Activated T-cell treated with anti-CD3 and anti-CD28 coated beads, Interleukin-2, amount 50 U/mL, for 72 hours (primary cell): ENCODE measurements at regions not wholly inside any gene's neighbourhood (a gene's known extent, or its start where the extent isn't known, plus 50 kb on each side); places are given as distances from the start of the nearest gene placed in this dataset.
A peak's percentile ranks its signal among the peaks of the same experiment; 100 is the strongest.
"Not testable (repeated sequence)": the region's sequence is repeated elsewhere in the genome, so short reads cannot be mapped to it uniquely, and the experiment has no call there.

Source experiments
- ATAC-seq, 2 donors: fragments of 150-1000 bp; cut with Tn5 transposase; replicated peaks in 1 of 2; 2 replicates each; pipeline ENCODE4 v1.10.0; 2021; ENCODE audit warnings: moderate library complexity in 2 of 2, mild to moderate bottlenecking in 1 of 2
- DNase-seq, 2 donors: peaks; one replicate each; pipeline ENCODE4 v3.0.0; 2021 to 2022; ENCODE audit warnings: mixed read lengths in 1 of 2
- H3K27ac Mint-ChIP-seq: one replicate; pipeline ENCODE4 v1.8.0; 2022; ENCODE audit warnings: mild to moderate bottlenecking, moderate library complexity, mixed read lengths
- H3K27me3 Mint-ChIP-seq: one replicate; pipeline ENCODE4 v1.8.0; 2022; ENCODE audit warnings: low read depth, mixed read lengths
- H3K36me3 Mint-ChIP-seq, 2 donors: one replicate each; pipeline ENCODE4 v1.8.0; 2022; ENCODE audit warnings: mixed read lengths in 2 of 2, mild to moderate bottlenecking in 1 of 2; ENCODE audit not compliant: insufficient read depth in 2 of 2
- H3K4me1 Mint-ChIP-seq: one replicate; pipeline ENCODE4 v1.8.0; 2022; ENCODE audit warnings: low read depth, mixed read lengths
- H3K4me3 Mint-ChIP-seq, 2 donors: one replicate each; pipeline ENCODE4 v1.8.0; 2022; ENCODE audit warnings: mild to moderate bottlenecking in 2 of 2, mixed read lengths in 2 of 2, moderate library complexity in 2 of 2
- H3K9me3 Mint-ChIP-seq, 2 donors: one replicate each; pipeline ENCODE4 v1.8.0; 2022; ENCODE audit warnings: mixed read lengths in 2 of 2

GRCh38 chr6:121780325-121781321 is 345.2 kb downstream of the GJA1 start:
- DNase-seq (peak in 1 of 2 donors; percentile 12), ATAC-seq (peak; percentile 78 to 93)
- no peaks in the 10 kb centered on the region for H3K36me3 Mint-ChIP-seq
- no peaks in the 10 kb centered on the region for H3K27me3 Mint-ChIP-seq
- H3K4me1 Mint-ChIP-seq = no peaks in the 10 kb centered on the region
- no peak overlapping the region for H3K27ac Mint-ChIP-seq
- peaks cover 0 to 2% of the 10 kb centered on the region in 2 donors for H3K9me3 Mint-ChIP-seq
- H3K4me3 Mint-ChIP-seq = no peak overlapping the region

DNA sequence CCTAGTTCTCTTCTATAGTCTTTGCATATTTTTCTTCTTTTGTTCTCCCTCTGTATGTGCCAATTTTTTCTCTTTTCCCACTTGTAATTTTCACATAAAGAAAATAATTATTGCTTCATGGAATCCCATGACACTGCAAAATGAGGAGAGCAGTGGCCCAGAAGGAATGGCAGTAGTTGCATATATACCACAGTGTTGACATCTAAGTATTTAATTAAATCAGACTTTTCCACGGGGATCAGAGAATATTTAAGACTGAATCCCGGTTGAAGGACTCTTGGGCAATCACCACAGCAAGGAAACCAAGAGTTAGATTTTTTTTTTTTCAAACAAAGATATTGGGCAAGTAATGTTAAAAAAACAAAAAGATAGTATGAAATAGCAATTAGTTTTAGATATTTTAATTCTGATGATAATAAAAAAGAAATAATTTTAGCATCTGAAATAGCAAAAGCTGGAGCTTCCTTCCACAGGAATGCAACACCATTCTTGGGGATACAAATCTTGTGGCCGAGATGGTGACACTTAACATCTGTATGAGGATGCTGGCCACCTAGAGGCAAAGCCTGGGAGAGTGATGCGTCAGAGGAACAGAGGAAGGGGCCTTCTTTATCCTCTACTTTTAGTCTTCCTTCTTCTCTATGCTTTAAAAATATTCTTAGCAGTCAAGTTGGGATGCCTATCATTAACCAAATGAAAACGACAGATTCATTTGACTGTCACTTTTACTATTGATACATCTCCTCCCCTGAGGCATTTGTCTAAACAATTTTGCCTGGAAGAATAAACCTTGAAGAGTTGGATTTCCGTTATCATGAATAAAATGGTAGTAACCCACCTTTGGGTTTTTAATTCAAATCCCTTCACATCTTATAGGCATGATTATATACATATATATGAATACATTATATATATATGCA is 356.2 kb downstream of the GJA1 start:
- Mint-ChIP-seq H3K4me3 (no peak overlapping the region), H3K36me3 (no peaks in the 10 kb centered on the region), H3K9me3 (no peaks in the 10 kb centered on the region), H3K27ac (no peak overlapping the region), H3K4me1 (no peaks in the 10 kb centered on the region), H3K27me3 (no peaks in the 10 kb centered on the region)
- DNase-seq (no peak), ATAC-seq (no peak)

- Mint-ChIP-seq H3K27ac (no peak overlapping the region), H3K4me3 (no peak overlapping the region), H3K4me1 (no peaks in the 10 kb centered on the region), H3K9me3 (peaks cover 3 to 4% of the 10 kb centered on the region in 2 donors), H3K27me3 (no peaks in the 10 kb centered on the region), H3K36me3 (peaks cover 0 to 3% of the 10 kb centered on the region in 2 donors)
- DNase-seq (peak in 1 of 2 donors; percentile 1), ATAC-seq (peak in 1 of 2 donors; percentile 54)
These were observed 359.2 kb downstream of the GJA1 start for GRCh38 chr6:121794630-121795029.

- peaks cover 8 to 11% of the 10 kb centered on the region in 2 donors for H3K36me3 Mint-ChIP-seq
- H3K4me3 Mint-ChIP-seq, H3K27me3 Mint-ChIP-seq, ATAC-seq, H3K4me1 Mint-ChIP-seq, H3K27ac Mint-ChIP-seq, DNase-seq: not testable (repeated sequence)
- peaks cover 6 to 13% of the 10 kb centered on the region in 2 donors for H3K9me3 Mint-ChIP-seq
These were observed 362.2 kb downstream of the GJA1 start for GRCh38 chr6:121797598-121797997.

DNA sequence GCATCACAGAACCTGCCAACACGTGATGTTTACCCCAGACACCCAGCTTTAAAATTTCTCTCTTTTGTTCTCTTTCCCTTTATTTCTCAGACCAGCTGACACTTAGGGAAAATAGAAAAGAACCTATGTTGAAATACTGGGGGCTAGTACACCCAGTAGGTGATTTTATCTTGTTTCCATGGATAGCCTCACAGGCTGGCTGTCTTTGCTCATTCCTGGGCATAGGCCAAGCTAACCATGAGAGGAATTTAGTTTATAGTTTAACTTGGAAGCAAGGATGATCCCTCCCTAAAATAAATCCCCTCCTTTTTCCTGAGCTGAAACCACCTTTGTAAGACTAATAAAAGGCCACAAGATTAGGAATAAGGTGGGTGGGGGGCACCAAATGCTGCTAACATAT is 362.7 kb downstream of the GJA1 start:
- not testable (repeated sequence) for DNase-seq

GRCh38 chr6:121799574-121799973 is 364.1 kb downstream of the GJA1 start:
- H3K27ac Mint-ChIP-seq = no peak overlapping the region
- H3K4me3 Mint-ChIP-seq = no peak overlapping the region
- H3K36me3 Mint-ChIP-seq = peaks cover 8 to 11% of the 10 kb centered on the region in 2 donors
- peaks cover 9 to 16% of the 10 kb centered on the region in 2 donors for H3K9me3 Mint-ChIP-seq
- DNase-seq (no peak), ATAC-seq (no peak)
- H3K27me3 Mint-ChIP-seq = no peaks in the 10 kb centered on the region
- H3K4me1 Mint-ChIP-seq = no peaks in the 10 kb centered on the region

More for the DNA sequence above, 362.7 kb downstream of the GJA1 start:
- ATAC-seq, H3K27me3 Mint-ChIP-seq, H3K27ac Mint-ChIP-seq, H3K4me1 Mint-ChIP-seq, H3K4me3 Mint-ChIP-seq: not testable (repeated sequence)
- Mint-ChIP-seq H3K36me3 (peaks cover 8 to 11% of the 10 kb centered on the region in 2 donors), H3K9me3 (peaks cover 6 to 13% of the 10 kb centered on the region in 2 donors)

DNA sequence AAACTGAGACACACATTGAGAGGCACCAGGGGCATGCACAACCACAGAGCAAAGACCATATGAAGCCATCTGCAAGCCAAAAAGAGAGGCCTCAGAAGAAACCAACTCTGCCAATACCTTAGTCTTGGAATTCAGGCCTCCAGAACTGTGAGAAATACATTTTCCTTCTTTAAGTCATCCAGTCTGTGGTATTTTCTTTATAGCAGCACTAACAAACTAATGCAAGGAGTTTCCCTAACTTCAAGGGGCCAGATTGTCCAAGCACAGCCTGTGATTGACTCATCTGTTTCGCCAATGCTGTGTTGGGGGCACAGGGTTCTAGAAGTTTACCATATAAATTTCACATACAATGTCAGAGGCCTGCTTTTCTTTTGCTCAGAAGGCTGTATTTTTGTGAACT is 364.6 kb downstream of the GJA1 start:
- Mint-ChIP-seq H3K27me3 (no peaks in the 10 kb centered on the region), H3K4me3 (no peak overlapping the region), H3K4me1 (no peaks in the 10 kb centered on the region), H3K27ac (no peak overlapping the region), H3K9me3 (peaks cover 9 to 16% of the 10 kb centered on the region in 2 donors), H3K36me3 (peaks cover 8 to 11% of the 10 kb centered on the region in 2 donors)
- ATAC-seq (no peak), DNase-seq (no peak)

DNA sequence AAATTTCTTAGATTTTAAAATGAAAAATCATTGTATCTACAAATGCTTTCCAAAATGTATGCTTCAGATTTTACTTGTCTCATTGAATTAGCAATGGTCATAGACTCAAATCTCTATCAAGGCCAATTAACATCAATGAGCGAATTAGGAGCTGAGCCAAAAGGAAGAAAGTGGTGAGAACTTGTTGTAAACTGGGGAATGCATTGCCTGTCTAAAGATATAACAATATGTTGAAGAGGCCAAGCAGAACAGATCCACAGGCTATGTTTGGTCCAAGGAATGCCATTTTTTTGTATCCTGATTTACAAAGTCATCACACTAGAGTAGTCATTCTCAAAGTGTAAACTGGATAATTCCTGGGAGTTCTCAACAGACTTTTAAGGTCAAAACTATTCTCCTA is 370.7 kb downstream of the GJA1 start:
- no peak overlapping the region for H3K27ac Mint-ChIP-seq
- H3K9me3 Mint-ChIP-seq = peaks cover 6 to 7% of the 10 kb centered on the region in 2 donors
- ATAC-seq (no peak), DNase-seq (no peak)
- no peak overlapping the region for H3K4me3 Mint-ChIP-seq
- H3K4me1 Mint-ChIP-seq = no peaks in the 10 kb centered on the region
- no peaks in the 10 kb centered on the region for H3K27me3 Mint-ChIP-seq
- peaks cover 3 to 6% of the 10 kb centered on the region in 2 donors for H3K36me3 Mint-ChIP-seq

DNA sequence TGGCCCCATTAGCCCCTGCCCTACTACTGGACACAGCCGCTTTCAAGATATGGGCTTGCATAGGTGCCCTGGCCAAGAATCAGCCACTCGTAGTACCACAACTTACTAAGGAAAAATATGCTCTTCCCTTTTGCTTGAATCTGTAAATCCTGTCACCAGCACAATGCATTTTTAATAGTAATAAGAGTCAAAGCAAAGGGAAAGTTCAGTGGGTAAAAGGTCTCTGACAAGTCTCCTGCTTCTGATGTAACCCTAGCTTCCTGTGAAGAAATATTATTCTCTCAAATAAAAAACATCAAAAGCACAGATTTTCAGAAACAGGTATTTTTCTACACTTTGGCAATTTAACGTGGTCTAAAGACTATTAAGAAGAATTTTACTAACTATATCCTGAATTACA is 373.8 kb downstream of the GJA1 start:
- peaks cover 0 to 1% of the 10 kb centered on the region in 2 donors for H3K9me3 Mint-ChIP-seq
- H3K4me1 Mint-ChIP-seq = no peaks in the 10 kb centered on the region
- DNase-seq (no peak), ATAC-seq (no peak)
- no peaks in the 10 kb centered on the region for H3K36me3 Mint-ChIP-seq
- H3K27ac Mint-ChIP-seq = no peak overlapping the region
- no peaks in the 10 kb centered on the region for H3K27me3 Mint-ChIP-seq
- no peak overlapping the region for H3K4me3 Mint-ChIP-seq

DNA sequence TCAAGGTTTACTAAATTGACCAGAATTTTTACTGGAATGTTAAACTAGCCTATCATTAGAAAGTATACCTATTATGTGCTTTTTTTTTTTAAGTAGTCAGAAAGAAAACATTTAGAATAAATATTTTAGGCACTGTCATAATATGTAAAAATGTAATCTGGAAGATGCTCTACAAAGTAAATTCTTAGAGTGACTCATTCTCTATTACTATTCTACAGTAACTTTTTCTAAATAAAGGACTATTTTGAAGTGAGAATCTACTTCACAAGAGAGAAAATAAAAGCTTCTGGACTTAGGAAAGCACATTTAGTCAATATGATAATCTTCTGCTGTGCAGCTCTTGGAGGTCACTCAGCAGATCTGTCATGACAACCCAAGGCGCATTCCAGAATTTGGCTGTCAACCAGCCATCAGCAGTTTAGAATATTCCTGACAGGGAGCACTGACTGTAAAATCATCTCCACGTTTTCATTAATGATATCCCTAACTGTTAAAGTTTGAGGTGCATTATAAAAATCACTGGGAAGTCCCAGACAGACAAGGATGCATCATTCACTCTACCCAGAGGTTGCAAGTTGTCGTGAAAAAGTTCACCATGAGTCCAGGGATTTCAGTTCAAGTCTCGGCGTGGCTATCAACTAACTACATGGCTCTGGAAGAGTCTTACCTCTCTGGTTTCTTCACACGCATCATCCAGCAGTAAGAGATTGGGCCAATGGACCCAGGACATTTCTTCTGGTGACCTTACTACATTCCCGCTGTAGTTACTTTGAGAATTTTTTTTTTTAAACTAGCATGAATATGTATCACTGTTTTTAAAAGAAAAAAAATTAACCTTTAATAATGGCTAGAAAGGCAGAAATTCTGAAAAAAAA is 374.9 kb downstream of the GJA1 start:
- Mint-ChIP-seq H3K27me3 (no peaks in the 10 kb centered on the region), H3K27ac (no peak overlapping the region), H3K9me3 (peaks cover 0 to 1% of the 10 kb centered on the region in 2 donors), H3K4me3 (no peak overlapping the region), H3K36me3 (no peaks in the 10 kb centered on the region), H3K4me1 (no peaks in the 10 kb centered on the region)
- DNase-seq = no peak
- no peak for ATAC-seq

DNA sequence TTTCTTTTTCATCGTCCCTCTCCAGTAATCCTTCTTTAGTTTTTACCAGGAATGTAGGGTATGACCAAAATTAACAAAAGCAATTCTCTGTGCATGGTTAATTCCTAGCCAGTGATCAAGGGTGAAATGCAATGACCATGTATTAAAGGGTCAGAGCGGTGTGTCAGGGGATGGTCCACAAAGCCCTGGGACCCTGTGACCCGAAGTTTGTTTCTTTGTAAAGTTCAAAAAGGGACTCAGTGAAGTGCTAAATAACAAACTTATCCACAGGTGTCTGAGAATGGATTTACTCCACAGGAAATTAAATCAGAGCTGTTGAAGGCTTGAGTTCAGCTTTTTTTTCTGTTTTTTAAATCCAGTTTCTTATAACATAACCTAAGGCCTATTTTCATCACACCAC is 375.7 kb downstream of the GJA1 start:
- no peak overlapping the region for H3K27ac Mint-ChIP-seq
- no peaks in the 10 kb centered on the region for H3K36me3 Mint-ChIP-seq
- no peaks in the 10 kb centered on the region for H3K27me3 Mint-ChIP-seq

DNA sequence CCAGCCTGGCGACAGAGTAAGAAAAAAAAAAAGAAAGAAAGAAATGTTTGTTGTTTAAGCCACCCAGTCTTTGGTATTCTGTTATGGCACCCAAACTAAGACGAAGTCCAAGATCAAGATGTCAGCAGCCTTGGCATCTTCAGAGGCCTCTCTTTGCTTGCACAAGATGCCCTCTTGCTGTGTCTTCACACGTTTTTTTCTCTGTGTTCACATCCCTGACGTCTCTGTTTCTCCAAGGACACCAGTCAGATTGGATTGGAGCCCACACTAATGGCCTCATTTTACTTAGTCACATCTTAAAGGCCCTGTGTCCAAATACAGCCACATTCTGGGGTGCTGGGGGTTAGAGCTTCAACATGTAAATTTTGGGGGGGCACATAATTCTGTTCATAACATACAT is 380.9 kb downstream of the GJA1 start:
- H3K4me3 Mint-ChIP-seq = no peak overlapping the region
- peaks cover 7 to 11% of the 10 kb centered on the region in 2 donors for H3K9me3 Mint-ChIP-seq
- no peak overlapping the region for H3K27ac Mint-ChIP-seq
- H3K36me3 Mint-ChIP-seq = peaks cover 0 to 7% of the 10 kb centered on the region in 2 donors
- no peaks in the 10 kb centered on the region for H3K4me1 Mint-ChIP-seq
- no peaks in the 10 kb centered on the region for H3K27me3 Mint-ChIP-seq
- no peak for DNase-seq
- ATAC-seq = no peak

More for the DNA sequence above, 375.7 kb downstream of the GJA1 start:
- Mint-ChIP-seq H3K4me3 (no peak overlapping the region), H3K4me1 (no peaks in the 10 kb centered on the region), H3K9me3 (peaks cover 0 to 1% of the 10 kb centered on the region in 2 donors)
- ATAC-seq (no peak), DNase-seq (no peak)
